ENCODE measurements at regions not wholly inside any gene's neighbourhood (a gene's known extent, or its start where the extent isn't known, plus 50 kb on each side); places are given as distances from the start of the nearest gene placed in this dataset.
"Not testable (repeated sequence)": the region's sequence is repeated elsewhere in the genome, so short reads cannot be mapped to it uniquely, and the experiment has no call there.

GRCh38 chr10:33101392-33101787 lies 143.4 kb upstream of the ITGB1 start:
- DNase-seq (ENCODE audit: low read depth), result no peak

- no peak for DNase-seq (ENCODE audit: low read depth)
Observed at GRCh38 chr10:33100781-33101391, 142.9 kb upstream of the ITGB1 start.

GRCh38 chr10:33099748-33100147 lies 141.7 kb upstream of the ITGB1 start:
- DNase-seq (ENCODE audit: low read depth), result no peak

DNA sequence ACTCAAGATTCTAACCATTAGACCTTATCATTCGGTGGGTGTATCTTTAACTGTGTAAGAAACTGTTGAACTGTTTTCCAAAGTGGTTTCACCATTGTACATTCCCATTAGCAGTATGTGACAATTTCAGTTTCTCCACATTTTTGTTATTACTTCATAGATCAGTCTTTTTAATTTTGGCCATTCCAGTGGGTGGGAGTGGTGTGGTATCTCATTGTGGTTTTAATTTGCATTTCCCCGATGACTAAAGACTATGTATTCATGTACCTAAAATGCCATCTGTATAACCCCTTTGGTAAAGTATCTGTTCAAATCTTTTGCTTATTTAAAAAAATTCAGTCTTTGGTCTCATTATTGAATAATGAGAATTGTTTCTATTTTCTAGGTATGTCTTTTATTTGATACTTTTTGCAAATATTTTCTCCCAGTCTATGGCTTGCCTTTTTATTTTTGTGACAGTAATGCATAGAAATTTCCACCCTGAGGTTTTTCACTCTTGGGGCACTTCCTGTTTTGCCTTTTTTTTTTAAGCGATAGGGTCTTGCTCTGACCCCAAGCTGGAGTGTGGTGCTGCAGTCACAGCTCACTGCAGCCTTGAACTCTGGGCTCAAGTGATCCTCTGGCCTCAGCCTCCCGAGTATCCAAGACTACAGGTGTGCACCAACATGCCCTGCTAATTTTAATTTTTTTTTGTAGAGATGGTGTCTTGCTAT lies 141.1 kb upstream of the ITGB1 start:
- no peak for DNase-seq (ENCODE audit: low read depth)

DNA sequence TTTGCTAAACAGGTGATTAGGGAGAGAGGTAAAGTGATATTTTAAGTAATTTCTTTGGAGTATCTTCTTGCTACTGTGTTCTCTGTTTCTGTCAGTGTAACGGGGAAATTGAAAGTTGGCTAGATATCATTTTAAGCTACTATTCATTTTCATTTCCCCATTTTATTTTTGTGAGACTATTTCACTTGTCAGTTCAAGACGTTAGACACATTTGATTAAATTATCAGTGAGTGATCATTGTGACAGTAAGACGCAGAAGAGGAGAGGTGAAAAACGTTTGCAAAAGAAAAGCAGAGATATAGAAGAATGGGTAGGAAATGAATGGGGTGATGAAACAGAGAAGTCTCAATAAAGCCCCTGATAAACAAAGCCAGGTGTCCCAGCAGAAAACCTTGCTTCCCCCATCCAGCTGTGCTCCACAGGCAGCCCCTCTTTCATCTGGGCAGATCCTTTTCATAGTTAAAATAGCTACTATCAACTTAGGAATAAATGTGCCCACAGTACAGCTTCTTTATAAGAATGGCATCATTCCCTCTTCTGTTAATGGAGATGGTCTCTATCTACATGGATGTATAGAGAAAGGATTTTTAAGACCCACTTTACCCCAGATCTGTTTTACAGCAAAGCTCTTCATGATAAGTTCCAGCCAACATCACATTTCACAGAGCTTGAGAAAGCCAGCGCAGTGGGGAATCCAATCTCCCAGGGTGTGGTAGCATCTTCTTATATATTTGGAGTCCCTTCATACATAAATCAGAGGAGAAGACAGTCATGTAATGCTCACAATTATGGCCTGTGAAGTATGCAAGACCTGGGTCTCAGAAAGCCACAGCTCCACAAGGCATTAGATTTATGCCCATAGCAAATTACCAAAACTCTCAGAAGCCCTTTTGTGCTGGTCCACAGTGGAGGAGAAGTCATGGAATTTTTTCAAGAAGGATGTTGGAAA lies 138.1 kb upstream of the ITGB1 start:
- no peak for DNase-seq (ENCODE audit: low read depth)

GRCh38 chr10:33094263-33095051 lies 136.4 kb upstream of the ITGB1 start:
- DNase-seq (ENCODE audit: low read depth), result no peak

DNA sequence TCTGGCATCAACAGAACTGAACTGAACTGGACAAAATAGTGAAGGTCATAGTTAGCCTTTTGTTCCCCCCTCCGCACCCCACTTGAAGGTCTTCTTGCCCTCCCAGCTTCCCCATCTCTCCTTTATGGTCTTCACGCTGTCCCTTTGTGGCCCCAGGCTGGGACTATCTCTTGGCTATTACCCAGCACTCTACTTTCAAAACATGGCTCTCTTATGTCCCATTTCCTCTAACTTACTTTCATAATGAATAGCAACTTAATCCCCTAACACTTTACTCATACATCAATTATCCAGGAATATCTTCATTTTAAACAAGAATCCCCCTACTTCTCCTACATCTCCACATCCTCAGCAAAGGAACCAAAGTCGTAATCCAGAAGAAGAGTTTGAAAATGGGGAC lies 135.3 kb upstream of the ITGB1 start:
- no peak for DNase-seq (ENCODE audit: low read depth)

DNA sequence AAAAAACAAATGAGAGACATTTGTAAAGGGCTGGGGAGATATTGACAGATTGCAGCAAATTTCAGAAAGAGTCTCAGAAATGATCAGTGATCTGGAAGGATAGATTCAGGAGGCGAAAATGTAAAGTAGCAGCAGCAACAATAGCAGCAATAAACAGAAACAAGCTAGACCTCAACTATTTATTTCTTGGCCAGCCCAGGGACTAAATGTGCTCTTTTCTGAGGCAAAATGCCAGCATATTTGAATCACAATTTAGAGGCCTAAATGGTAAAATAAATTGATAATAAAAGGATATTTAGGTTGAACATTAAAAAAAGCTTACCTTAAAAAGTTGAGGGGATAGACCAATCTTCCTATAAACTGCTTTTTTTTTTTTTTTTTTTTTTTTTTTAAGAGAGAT lies 134.6 kb upstream of the ITGB1 start:
- DNase-seq (ENCODE audit: low read depth), result no peak

DNA sequence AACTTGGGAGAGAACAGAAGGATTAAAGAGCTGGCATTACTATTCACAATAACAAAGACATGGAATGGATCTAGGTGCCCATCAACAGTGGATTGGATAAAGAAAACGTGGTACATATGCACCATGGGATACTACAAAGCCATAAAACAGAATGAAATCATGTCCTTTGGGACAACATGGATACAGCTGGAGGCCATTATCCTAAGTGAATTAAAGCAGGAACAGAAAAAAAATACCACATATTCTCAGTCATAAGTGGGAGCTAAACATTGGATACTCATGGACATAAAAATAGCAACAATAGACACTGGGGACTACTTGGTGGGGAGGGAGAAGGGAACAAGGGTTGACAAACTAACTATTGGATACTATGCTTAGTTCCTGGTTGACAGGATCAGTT lies 133.2 kb upstream of the ITGB1 start:
- no peak for DNase-seq (ENCODE audit: low read depth)

- DNase-seq (ENCODE audit: low read depth), result no peak
Observed at GRCh38 chr10:33088990-33089389, 131.0 kb upstream of the ITGB1 start.

DNA sequence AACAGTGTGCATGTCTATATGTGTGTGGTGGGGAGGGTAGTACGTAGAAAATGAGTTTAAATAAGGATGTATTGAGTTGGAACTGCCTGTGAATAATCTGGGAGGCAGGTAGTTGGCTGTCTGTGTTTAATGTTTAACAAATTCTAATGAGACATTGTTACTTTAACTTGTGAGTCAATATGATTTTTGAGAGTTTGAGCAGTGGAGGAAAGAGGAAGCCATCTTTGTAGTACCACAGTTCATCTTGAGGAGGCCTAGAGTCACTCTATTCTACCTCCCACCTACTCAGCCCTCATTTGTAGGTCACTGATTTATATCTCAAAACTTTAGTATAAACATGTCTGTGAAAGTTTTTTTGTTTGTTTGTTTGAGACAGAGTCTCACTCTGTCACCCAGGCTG lies 129.9 kb upstream of the ITGB1 start:
- no peak for DNase-seq (ENCODE audit: low read depth)

GRCh38 chr10:33087152-33087551 lies 129.1 kb upstream of the ITGB1 start:
- DNase-seq (ENCODE audit: low read depth), result no peak

- no peak for DNase-seq (ENCODE audit: low read depth)
Observed at GRCh38 chr10:33086100-33086499, 128.1 kb upstream of the ITGB1 start.

- DNase-seq (ENCODE audit: low read depth), result no peak
Observed at GRCh38 chr10:33085313-33085833, 127.3 kb upstream of the ITGB1 start.

DNA sequence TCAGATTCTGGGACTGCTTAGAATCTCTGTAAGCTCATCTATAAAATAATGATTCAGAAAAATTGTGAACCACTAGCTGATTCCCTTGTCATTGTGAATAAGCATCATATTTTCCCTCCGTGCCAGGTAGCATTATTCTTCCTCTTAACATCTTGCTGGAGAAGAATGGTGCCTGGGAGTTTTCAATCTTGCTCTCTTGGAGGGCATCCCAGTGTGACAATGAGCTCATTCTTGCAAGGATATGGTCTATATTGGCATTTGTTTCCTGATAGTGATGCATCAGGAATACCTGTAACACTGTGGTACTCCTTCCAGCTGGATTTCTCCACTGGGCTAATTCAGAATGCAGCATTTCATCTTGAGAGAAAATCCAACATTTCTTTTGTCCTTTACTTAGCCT lies 126.4 kb upstream of the ITGB1 start:
- no peak for DNase-seq (ENCODE audit: low read depth)

GRCh38 chr10:33082373-33082895 lies 124.4 kb upstream of the ITGB1 start:
- no peak for DNase-seq (ENCODE audit: low read depth)

- DNase-seq (ENCODE audit: low read depth), result not testable (repeated sequence)
Observed at GRCh38 chr10:33080467-33080866, 122.4 kb upstream of the ITGB1 start.

DNA sequence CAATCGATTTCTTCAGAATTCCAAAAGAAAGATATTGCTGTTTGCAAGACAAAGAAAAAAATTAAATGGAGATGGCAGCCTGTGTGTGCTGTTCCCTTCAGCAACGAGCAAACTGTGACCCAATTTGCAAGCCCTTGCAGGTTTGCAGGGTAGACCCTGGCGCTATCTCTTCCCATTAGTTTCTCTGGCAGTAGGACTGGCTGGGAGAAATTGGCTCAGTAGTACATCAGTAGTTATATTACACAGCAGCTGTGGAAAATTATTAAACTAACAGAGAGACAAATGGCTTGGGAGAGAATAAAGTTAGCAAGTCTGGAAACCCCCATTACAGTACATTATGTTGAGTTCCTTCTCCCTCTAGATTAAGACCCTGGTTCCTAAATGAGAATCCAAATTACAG lies 116.4 kb upstream of the ITGB1 start:
- DNase-seq (ENCODE audit: low read depth), result no peak

GRCh38 chr10:33073641-33074415 lies 115.8 kb upstream of the ITGB1 start:
- DNase-seq (ENCODE audit: low read depth), result no peak

GRCh38 chr10:33071857-33072256 lies 113.8 kb upstream of the ITGB1 start:
- DNase-seq (ENCODE audit: low read depth), result no peak

DNA sequence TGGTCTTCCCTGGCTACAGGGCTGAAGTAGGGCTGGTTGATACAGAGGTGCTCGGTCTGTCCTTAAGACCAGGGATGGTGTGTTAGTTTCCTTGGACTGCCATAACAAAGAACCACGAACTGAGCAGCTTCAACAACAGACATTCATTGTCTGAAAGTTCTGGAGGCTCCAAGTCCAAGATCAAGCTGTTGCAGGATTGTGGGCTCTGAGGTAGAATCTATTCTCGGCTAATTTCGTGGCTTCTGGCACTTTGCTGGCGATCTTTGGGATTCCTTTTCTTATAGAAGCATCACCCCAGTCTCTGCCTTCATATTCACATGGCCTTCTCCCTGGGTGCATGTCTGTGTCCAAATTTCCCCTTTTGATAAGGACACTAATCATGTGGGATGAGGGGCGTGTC lies 112.1 kb upstream of the ITGB1 start:
- DNase-seq (ENCODE audit: low read depth), result no peak

All from stimulated activated CD8-positive, alpha-beta memory T cell treated with anti-CD3 and anti-CD28 coated beads, Interleukin-15, amount 100 ng/mL, for 1 hour (primary cell).